HL-60 (cell line): ENCODE measurements at regions not wholly inside any gene's neighbourhood (a gene's known extent, or its start where the extent isn't known, plus 50 kb on each side); places are given as distances from the start of the nearest gene placed in this dataset.
"Not testable (repeated sequence)": the region's sequence is repeated elsewhere in the genome, so short reads cannot be mapped to it uniquely, and the experiment has no call there.

Experiments used
- DNase-seq, 2 experiments: peaks; one replicate each; pipeline ENCODE4 v3.0.0-alpha.2; 2010 to 2020; ENCODE audit warnings: low read depth in 1 of 2, low spot score in 1 of 2
- H3K27ac ChIP-seq: fragments of 250-450 bp; sonication (Bioruptor Pico); replicated peaks from 2 replicates; pipeline ENCODE4 v1.5.1; 2020; ENCODE audit warnings: mild to moderate bottlenecking, moderate library complexity
- H3K27me3 ChIP-seq: fragments of 250-450 bp; sonication (Bioruptor Pico); 2 replicates; pipeline ENCODE4 v1.5.1; 2021; ENCODE audit warnings: mild to moderate bottlenecking, moderate library complexity; ENCODE audit not compliant: insufficient read depth, poor library complexity, severe bottlenecking
- H3K4me3 ChIP-seq: replicated peaks from 2 replicates; pipeline ENCODE4 v1.5.1; 2011; ENCODE audit warnings: mild to moderate bottlenecking, control low read depth, low read length; ENCODE audit not compliant: insufficient read depth
- GABPA ChIP-seq: IDR thresholded peaks from 2 replicates; pipeline ENCODE4 v1.6.1; 2012; ENCODE audit warnings: low read depth
- POLR2AphosphoS5 ChIP-seq: IDR thresholded peaks from 2 replicates; pipeline ENCODE4 v1.6.1; 2012; ENCODE audit warnings: low read depth
- SPI1 ChIP-seq: IDR thresholded peaks from 2 replicates; pipeline ENCODE4 v1.6.1; 2012; ENCODE audit warnings: low read depth, mild to moderate bottlenecking, borderline replicate concordance
- TF ChIP-seq, protein P1 (sequence below): IDR thresholded peaks from 2 replicates; pipeline ENCODE4 v1.6.1; 2012; ENCODE audit warnings: low read depth; ENCODE audit not compliant: insufficient replicate concordance
- TF ChIP-seq, protein P2 (sequence below): IDR thresholded peaks from one replicate; pipeline ENCODE4 v1.5.1; 2011; ENCODE audit warnings: low read length, control low read depth, inconsistent platforms; ENCODE audit not compliant: insufficient read depth

DNA sequence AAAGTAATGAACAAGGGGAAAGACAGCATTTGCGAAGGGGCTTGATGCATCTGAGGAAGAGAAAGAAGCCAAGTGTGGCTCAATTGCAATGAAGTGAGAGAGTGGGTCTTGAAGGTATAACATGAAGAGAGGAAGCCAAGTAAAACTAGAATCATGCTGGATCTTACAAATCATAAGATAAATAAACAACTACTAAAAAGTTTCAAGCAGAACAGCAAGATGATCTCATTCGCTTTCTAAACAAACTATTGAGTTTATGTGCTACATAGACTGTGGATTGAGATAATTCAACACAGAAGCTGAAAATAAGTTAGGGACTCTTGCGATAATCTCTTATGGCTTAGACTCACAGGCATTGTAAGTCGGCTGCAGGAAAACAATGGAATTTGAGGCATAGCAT, 1310.5 kb upstream of the NRXN1 start:
- DNase-seq, result no peak
- TF ChIP-seq POLR2AphosphoS5 (no peak), SPI1 (no peak), GABPA (no peak)
- TF ChIP-seq, protein P1, sequence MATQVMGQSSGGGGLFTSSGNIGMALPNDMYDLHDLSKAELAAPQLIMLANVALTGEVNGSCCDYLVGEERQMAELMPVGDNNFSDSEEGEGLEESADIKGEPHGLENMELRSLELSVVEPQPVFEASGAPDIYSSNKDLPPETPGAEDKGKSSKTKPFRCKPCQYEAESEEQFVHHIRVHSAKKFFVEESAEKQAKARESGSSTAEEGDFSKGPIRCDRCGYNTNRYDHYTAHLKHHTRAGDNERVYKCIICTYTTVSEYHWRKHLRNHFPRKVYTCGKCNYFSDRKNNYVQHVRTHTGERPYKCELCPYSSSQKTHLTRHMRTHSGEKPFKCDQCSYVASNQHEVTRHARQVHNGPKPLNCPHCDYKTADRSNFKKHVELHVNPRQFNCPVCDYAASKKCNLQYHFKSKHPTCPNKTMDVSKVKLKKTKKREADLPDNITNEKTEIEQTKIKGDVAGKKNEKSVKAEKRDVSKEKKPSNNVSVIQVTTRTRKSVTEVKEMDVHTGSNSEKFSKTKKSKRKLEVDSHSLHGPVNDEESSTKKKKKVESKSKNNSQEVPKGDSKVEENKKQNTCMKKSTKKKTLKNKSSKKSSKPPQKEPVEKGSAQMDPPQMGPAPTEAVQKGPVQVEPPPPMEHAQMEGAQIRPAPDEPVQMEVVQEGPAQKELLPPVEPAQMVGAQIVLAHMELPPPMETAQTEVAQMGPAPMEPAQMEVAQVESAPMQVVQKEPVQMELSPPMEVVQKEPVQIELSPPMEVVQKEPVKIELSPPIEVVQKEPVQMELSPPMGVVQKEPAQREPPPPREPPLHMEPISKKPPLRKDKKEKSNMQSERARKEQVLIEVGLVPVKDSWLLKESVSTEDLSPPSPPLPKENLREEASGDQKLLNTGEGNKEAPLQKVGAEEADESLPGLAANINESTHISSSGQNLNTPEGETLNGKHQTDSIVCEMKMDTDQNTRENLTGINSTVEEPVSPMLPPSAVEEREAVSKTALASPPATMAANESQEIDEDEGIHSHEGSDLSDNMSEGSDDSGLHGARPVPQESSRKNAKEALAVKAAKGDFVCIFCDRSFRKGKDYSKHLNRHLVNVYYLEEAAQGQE, result no peak
- TF ChIP-seq, protein P2, sequence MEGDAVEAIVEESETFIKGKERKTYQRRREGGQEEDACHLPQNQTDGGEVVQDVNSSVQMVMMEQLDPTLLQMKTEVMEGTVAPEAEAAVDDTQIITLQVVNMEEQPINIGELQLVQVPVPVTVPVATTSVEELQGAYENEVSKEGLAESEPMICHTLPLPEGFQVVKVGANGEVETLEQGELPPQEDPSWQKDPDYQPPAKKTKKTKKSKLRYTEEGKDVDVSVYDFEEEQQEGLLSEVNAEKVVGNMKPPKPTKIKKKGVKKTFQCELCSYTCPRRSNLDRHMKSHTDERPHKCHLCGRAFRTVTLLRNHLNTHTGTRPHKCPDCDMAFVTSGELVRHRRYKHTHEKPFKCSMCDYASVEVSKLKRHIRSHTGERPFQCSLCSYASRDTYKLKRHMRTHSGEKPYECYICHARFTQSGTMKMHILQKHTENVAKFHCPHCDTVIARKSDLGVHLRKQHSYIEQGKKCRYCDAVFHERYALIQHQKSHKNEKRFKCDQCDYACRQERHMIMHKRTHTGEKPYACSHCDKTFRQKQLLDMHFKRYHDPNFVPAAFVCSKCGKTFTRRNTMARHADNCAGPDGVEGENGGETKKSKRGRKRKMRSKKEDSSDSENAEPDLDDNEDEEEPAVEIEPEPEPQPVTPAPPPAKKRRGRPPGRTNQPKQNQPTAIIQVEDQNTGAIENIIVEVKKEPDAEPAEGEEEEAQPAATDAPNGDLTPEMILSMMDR, result no peak
- Histone ChIP-seq H3K27ac (no peak overlapping the region), H3K4me3 (no peak overlapping the region), H3K27me3 (no peaks in the 10 kb centered on the region)

DNA sequence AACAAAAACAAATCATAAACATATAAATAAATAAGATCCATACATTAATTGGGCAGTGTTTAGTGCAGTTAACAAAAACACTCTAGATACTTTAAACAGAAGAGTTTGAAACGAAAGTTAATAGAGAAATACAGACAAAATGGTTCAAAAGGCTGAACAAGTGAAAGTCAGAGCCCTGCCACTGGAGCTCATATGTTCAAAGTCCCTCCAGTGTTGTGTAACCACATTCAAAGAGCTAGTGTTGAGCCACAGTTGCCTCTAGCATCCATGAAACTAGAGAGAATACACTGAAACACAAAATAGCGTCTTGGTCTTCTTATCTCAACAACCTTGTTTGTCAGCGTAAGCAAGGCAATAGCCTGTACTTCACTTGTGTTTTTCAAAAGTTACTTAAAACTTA, 1309.8 kb upstream of the NRXN1 start:
- Histone ChIP-seq H3K27me3 (no peaks in the 10 kb centered on the region), H3K27ac (no peak overlapping the region), H3K4me3 (no peak overlapping the region)
- TF ChIP-seq POLR2AphosphoS5, result no peak
- no peak for TF ChIP-seq GABPA
- no peak for TF ChIP-seq SPI1
- TF ChIP-seq, protein P2, result no peak
- DNase-seq, result no peak

DNA sequence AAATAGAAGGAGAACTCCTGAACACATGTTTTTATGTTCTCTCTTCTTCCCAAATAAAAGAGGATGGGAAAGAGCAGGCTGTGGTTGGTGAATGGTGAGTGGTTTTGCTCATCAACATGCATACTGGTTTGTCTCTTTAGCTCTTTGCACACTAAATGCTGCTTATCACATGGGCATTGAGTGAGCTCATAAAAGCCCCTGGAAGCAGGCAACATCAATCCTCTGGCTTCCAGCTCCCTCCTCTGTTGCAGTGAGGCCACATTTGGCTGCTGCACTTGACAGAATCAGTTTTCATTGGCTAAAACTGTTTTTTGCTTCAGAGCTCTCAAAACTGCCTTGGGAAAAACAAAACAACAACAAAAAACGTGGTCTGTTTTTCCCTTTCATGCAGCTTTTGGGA, 1308.2 kb upstream of the NRXN1 start:
- Histone ChIP-seq H3K4me3 (no peak overlapping the region), H3K27me3 (no peaks in the 10 kb centered on the region), H3K27ac (no peak overlapping the region)
- TF ChIP-seq, protein P1, result no peak
- TF ChIP-seq GABPA, result no peak
- TF ChIP-seq SPI1, result no peak
- DNase-seq, result no peak

DNA sequence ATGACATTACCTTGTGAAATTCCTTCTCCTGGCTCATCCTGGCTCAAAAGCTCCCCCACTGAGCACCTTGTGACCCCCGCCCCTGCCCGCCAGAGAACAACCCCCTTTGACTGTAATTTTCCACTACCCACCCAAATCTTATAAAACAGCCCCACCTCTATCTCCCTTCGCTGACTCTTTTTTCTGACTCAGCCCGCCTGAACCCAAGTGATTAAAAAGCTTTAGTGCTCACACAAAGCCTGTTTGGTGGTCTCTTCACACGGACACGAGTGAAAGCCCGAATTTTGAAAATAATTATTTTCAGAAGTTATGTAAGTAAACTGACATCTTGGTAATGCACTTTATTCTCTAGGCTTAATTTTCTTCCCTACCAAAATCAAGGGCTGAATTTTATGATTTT, 1305.9 kb upstream of the NRXN1 start:
- H3K27me3 ChIP-seq, DNase-seq, H3K4me3 ChIP-seq, H3K27ac ChIP-seq: not testable (repeated sequence)

DNA sequence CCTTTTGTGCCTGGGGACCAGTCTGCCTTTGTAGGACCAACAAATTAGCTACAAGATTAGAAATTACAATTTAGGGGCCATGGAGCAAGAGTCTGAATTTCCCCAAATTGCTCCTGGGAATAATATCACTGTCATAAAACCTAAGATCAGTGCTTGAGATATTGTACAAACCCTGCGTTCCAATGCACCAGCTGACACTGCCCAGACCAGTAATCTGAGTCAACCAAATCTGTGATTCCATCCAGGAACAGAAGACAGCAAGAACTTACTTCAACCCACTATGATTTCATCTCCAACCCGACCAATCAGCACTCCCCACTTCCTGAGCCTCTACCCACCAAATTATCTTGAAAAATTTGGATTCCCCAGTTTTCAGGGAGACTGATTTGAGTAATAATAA, 1305.0 kb upstream of the NRXN1 start:
- Histone ChIP-seq H3K4me3 (no peak overlapping the region), H3K27me3 (no peaks in the 10 kb centered on the region), H3K27ac (no peak overlapping the region)
- DNase-seq, result no peak
- TF ChIP-seq POLR2AphosphoS5, result no peak
- TF ChIP-seq GABPA, result no peak
- TF ChIP-seq SPI1, result no peak
- TF ChIP-seq, protein P1, result no peak
- TF ChIP-seq, protein P2, result no peak
